ENCODE measurements at regions not wholly inside any gene's neighbourhood (a gene's known extent, or its start where the extent isn't known, plus 50 kb on each side); places are given as distances from the start of the nearest gene placed in this dataset.

- Histone ChIP-seq H3K36me3 (ENCODE audit: control insufficient read depth in 4 of 4, insufficient read depth in 4 of 4, low read length in 4 of 4) (no peaks in the 10 kb centered on the region), H3K4me3 (no peak overlapping the region), H3K27ac (ENCODE audit: low read depth in 1 of 2, low read length in 1 of 2) (no peak overlapping the region), H3K27me3 (ENCODE audit: control insufficient read depth in 3 of 3, insufficient read depth in 3 of 3, low read length in 2 of 3) (no peaks in the 10 kb centered on the region), H3K4me1 (ENCODE audit: control insufficient read depth in 5 of 5, insufficient read depth in 5 of 5, low read length in 5 of 5) (no peaks in the 10 kb centered on the region), H3K9ac (ENCODE audit: insufficient read depth in 1 of 2, low read length in 2 of 2) (no peak overlapping the region), H3K9me3 (ENCODE audit: control insufficient read depth in 4 of 4, insufficient read depth in 3 of 4, low read length in 3 of 4) (no peaks in the 10 kb centered on the region)
- 95 to 98% methylated on average over 3 of the region's 3 CpGs for WGBS, 2 donors
- no peak for TF ChIP-seq CTCF (IDR thresholded peaks at IDR 0.05; ENCODE audit: control extremely low read depth, extremely low read depth)
- ATAC-seq (ENCODE audit: insufficient read depth, low FRiP score) (no peak), DNase-seq (no peak)
Observed at GRCh38 chr3:152760591-152760990, 74.3 kb upstream of the P2RY1 start.

GRCh38 chr3:152768478-152768877, 66.5 kb upstream of the P2RY1 start:
- H3K9ac ChIP-seq (ENCODE audit: insufficient read depth in 1 of 2, low read length in 2 of 2) = no peak overlapping the region
- ATAC-seq (ENCODE audit: insufficient read depth, low FRiP score) (no peak), DNase-seq (no peak)
- no peaks in the 10 kb centered on the region for H3K36me3 ChIP-seq (ENCODE audit: control insufficient read depth in 4 of 4, insufficient read depth in 4 of 4, low read length in 4 of 4)
- no peak for TF ChIP-seq CTCF (IDR thresholded peaks at IDR 0.05; ENCODE audit: control extremely low read depth, extremely low read depth)
- 78 to 89% methylated on average over 3 of the region's 3 CpGs for WGBS, 2 donors
- H3K27ac ChIP-seq (ENCODE audit: low read depth in 1 of 2, low read length in 1 of 2) = no peak overlapping the region
- no peaks in the 10 kb centered on the region for H3K9me3 ChIP-seq (ENCODE audit: control insufficient read depth in 4 of 4, insufficient read depth in 3 of 4, low read length in 3 of 4)
- H3K4me3 ChIP-seq = no peak overlapping the region
- no peaks in the 10 kb centered on the region for H3K4me1 ChIP-seq (ENCODE audit: control insufficient read depth in 5 of 5, insufficient read depth in 5 of 5, low read length in 5 of 5)
- H3K27me3 ChIP-seq (ENCODE audit: control insufficient read depth in 3 of 3, insufficient read depth in 3 of 3, low read length in 2 of 3) = no peaks in the 10 kb centered on the region

- H3K9me3 ChIP-seq (ENCODE audit: control insufficient read depth in 4 of 4, insufficient read depth in 3 of 4, low read length in 3 of 4) = no peaks in the 10 kb centered on the region
Observed at GRCh38 chr3:152769523-152769922, 65.4 kb upstream of the P2RY1 start.

More at GRCh38 chr3:152769523-152769922, 65.4 kb upstream of the P2RY1 start:
- H3K27ac ChIP-seq (ENCODE audit: low read depth in 1 of 2, low read length in 1 of 2) = no peak overlapping the region
- no peak for DNase-seq
- H3K4me3 ChIP-seq = no peak overlapping the region
- H3K36me3 ChIP-seq (ENCODE audit: control insufficient read depth in 4 of 4, insufficient read depth in 4 of 4, low read length in 4 of 4) = no peaks in the 10 kb centered on the region
- no peaks in the 10 kb centered on the region for H3K4me1 ChIP-seq (ENCODE audit: control insufficient read depth in 5 of 5, insufficient read depth in 5 of 5, low read length in 5 of 5)
- ATAC-seq (ENCODE audit: insufficient read depth, low FRiP score) = no peak
- H3K27me3 ChIP-seq (ENCODE audit: control insufficient read depth in 3 of 3, insufficient read depth in 3 of 3, low read length in 2 of 3) = no peaks in the 10 kb centered on the region
- no peak for TF ChIP-seq CTCF (IDR thresholded peaks at IDR 0.05; ENCODE audit: control extremely low read depth, extremely low read depth)
- H3K9ac ChIP-seq (ENCODE audit: insufficient read depth in 1 of 2, low read length in 2 of 2) = no peak overlapping the region

All from lung (tissue), 11 donors.